GM19239 (cell line): ENCODE measurements at regions not wholly inside any gene's neighbourhood (a gene's known extent, or its start where the extent isn't known, plus 50 kb on each side); places are given as distances from the start of the nearest gene placed in this dataset.

Experiments
- DNase-seq: peaks from one replicate; pipeline ENCODE4 v3.0.0; 2011; ENCODE audit warnings: low spot score; ENCODE audit not compliant: insufficient read length
- FAIRE-seq: peaks from 2 replicates; lab custom pipeline; 2011; peaks lifted over from hg19 to GRCh38; lab: Jason Lieb, UNC

- no peak for DNase-seq
- no peak for FAIRE-seq
Observed at GRCh38 chr1:57721001-57721400, 297.1 kb upstream of the DAB1 start.

GRCh38 chr1:57719274-57719673 lies 295.4 kb upstream of the DAB1 start:
- no peak for FAIRE-seq
- no peak for DNase-seq

- FAIRE-seq (no peak), DNase-seq (no peak)
Observed at GRCh38 chr1:57713501-57713900, 289.6 kb upstream of the DAB1 start.

GRCh38 chr1:57712846-57713245 lies 289.0 kb upstream of the DAB1 start:
- FAIRE-seq: no peak
- no peak for DNase-seq

GRCh38 chr1:57711326-57711725 lies 287.5 kb upstream of the DAB1 start:
- FAIRE-seq (no peak), DNase-seq (no peak)

GRCh38 chr1:57707631-57708030 lies 283.8 kb upstream of the DAB1 start:
- FAIRE-seq (no peak), DNase-seq (no peak)

GRCh38 chr1:57704811-57705210 lies 281.0 kb upstream of the DAB1 start:
- FAIRE-seq (no peak), DNase-seq (no peak)

GRCh38 chr1:57704231-57704630 lies 280.4 kb upstream of the DAB1 start:
- DNase-seq (no peak), FAIRE-seq (no peak)

GRCh38 chr1:57696904-57697303 lies 273.0 kb upstream of the DAB1 start:
- FAIRE-seq: no peak
- DNase-seq: no peak

GRCh38 chr1:57696043-57696442 lies 272.2 kb upstream of the DAB1 start:
- no peak for DNase-seq
- FAIRE-seq: no peak

- DNase-seq (no peak), FAIRE-seq (no peak)
Observed at GRCh38 chr1:57686306-57686705, 262.4 kb upstream of the DAB1 start.

GRCh38 chr1:57683037-57683942 lies 259.4 kb upstream of the DAB1 start:
- FAIRE-seq (no peak), DNase-seq (no peak)

- FAIRE-seq: no peak
- DNase-seq: no peak
Observed at GRCh38 chr1:57678138-57678537, 254.3 kb upstream of the DAB1 start.

GRCh38 chr1:57675776-57676175 lies 251.9 kb upstream of the DAB1 start:
- FAIRE-seq (no peak), DNase-seq (no peak)

GRCh38 chr1:57674801-57675200 lies 250.9 kb upstream of the DAB1 start:
- FAIRE-seq (no peak), DNase-seq (no peak)

GRCh38 chr1:57672346-57673140 lies 248.7 kb upstream of the DAB1 start:
- no peak for FAIRE-seq
- DNase-seq: no peak

GRCh38 chr1:57671750-57672149 lies 247.9 kb upstream of the DAB1 start:
- no peak for FAIRE-seq
- DNase-seq: no peak

GRCh38 chr1:57659804-57660203 lies 235.9 kb upstream of the DAB1 start:
- FAIRE-seq (no peak), DNase-seq (no peak)

GRCh38 chr1:57655161-57655560 lies 231.3 kb upstream of the DAB1 start:
- FAIRE-seq: no peak

GRCh38 chr1:57644667-57645066 lies 220.8 kb upstream of the DAB1 start:
- no peak for DNase-seq
- no peak for FAIRE-seq

More at GRCh38 chr1:57655161-57655560, 231.3 kb upstream of the DAB1 start:
- DNase-seq: no peak

- DNase-seq: no peak
- no peak for FAIRE-seq
Observed at GRCh38 chr1:57638239-57638638, 214.4 kb upstream of the DAB1 start.
